ENCODE measurements at regions not wholly inside any gene's neighbourhood (a gene's known extent, or its start where the extent isn't known, plus 50 kb on each side); places are given as distances from the start of the nearest gene placed in this dataset.

GRCh38 chr3:18716101-18716500, 291.0 kb upstream of the SATB1 start:
- Histone ChIP-seq H3K4me3 (ENCODE audit: low read depth, low read length) (no peak overlapping the region), H3K79me2 (ENCODE audit: control insufficient read depth, insufficient read depth, low read length, poor library complexity) (no peaks in the 10 kb centered on the region), H2BK5ac (ENCODE audit: low read depth, low read length, poor library complexity) (no peak overlapping the region), H4K91ac (ENCODE audit: low read depth, low read length) (no peak overlapping the region), H3K4me1 (ENCODE audit: control insufficient read depth in 1 of 2, insufficient read depth in 2 of 2, low read length in 2 of 2) (no peaks in the 10 kb centered on the region), H4K8ac (ENCODE audit: low read depth, low read length) (no peak overlapping the region), H3K79me1 (ENCODE audit: low read length) (no peaks in the 10 kb centered on the region), H3K27ac (ENCODE audit: low read depth, low read length) (no peak overlapping the region), H3K9me3 (ENCODE audit: insufficient read depth, low read depth, low read length) (no peaks in the 10 kb centered on the region), H2AFZ (ENCODE audit: insufficient read depth, low read length, poor library complexity) (no peak overlapping the region), H3K23ac (ENCODE audit: low read length) (no peak overlapping the region), H2AK5ac (ENCODE audit: low read length) (no peak overlapping the region), H3K14ac (ENCODE audit: low read length) (no peak overlapping the region), H2BK120ac (ENCODE audit: insufficient read depth, low read length, poor library complexity) (no peak overlapping the region), H3K4me2 (ENCODE audit: low read length) (no peak overlapping the region), H4K12ac (ENCODE audit: low read depth, low read length) (no peak overlapping the region), H3K18ac (ENCODE audit: low read length) (no peak overlapping the region), H3K9ac (ENCODE audit: low read length) (no peak overlapping the region), H3K36me3 (ENCODE audit: control insufficient read depth in 1 of 2, insufficient read depth in 2 of 2, low read length in 2 of 2) (no peaks in the 10 kb centered on the region), H3K27me3 (ENCODE audit: insufficient read depth, low read length) (no peaks in the 10 kb centered on the region), H3K4ac (ENCODE audit: low read depth, low read length) (no peak overlapping the region), H2BK12ac (ENCODE audit: low read length) (no peak overlapping the region)
- DNase-seq: no peak
- WGBS (ENCODE audit: extremely low coverage, insufficient coverage, insufficient read length): no CpG with 5 or more reads among the region's 2 CpGs

GRCh38 chr3:18715208-18715607, 290.1 kb upstream of the SATB1 start:
- Histone ChIP-seq H4K8ac (ENCODE audit: low read depth, low read length) (no peak overlapping the region), H3K27me3 (ENCODE audit: insufficient read depth, low read length) (no peaks in the 10 kb centered on the region), H3K36me3 (ENCODE audit: control insufficient read depth in 1 of 2, insufficient read depth in 2 of 2, low read length in 2 of 2) (no peaks in the 10 kb centered on the region), H3K23ac (ENCODE audit: low read length) (no peak overlapping the region), H2BK120ac (ENCODE audit: insufficient read depth, low read length, poor library complexity) (no peak overlapping the region), H3K27ac (ENCODE audit: low read depth, low read length) (no peak overlapping the region), H3K4me2 (ENCODE audit: low read length) (no peak overlapping the region), H3K79me1 (ENCODE audit: low read length) (no peaks in the 10 kb centered on the region), H3K9me3 (ENCODE audit: insufficient read depth, low read depth, low read length) (no peaks in the 10 kb centered on the region), H4K91ac (ENCODE audit: low read depth, low read length) (no peak overlapping the region), H3K79me2 (ENCODE audit: control insufficient read depth, insufficient read depth, low read length, poor library complexity) (no peaks in the 10 kb centered on the region), H3K4me3 (ENCODE audit: low read depth, low read length) (no peak overlapping the region), H2AFZ (ENCODE audit: insufficient read depth, low read length, poor library complexity) (no peak overlapping the region), H3K14ac (ENCODE audit: low read length) (no peak overlapping the region), H2BK12ac (ENCODE audit: low read length) (no peak overlapping the region), H2BK5ac (ENCODE audit: low read depth, low read length, poor library complexity) (no peak overlapping the region), H3K4ac (ENCODE audit: low read depth, low read length) (no peak overlapping the region), H3K4me1 (ENCODE audit: control insufficient read depth in 1 of 2, insufficient read depth in 2 of 2, low read length in 2 of 2) (no peaks in the 10 kb centered on the region), H4K12ac (ENCODE audit: low read depth, low read length) (no peak overlapping the region), H3K18ac (ENCODE audit: low read length) (no peak overlapping the region), H3K9ac (ENCODE audit: low read length) (no peak overlapping the region), H2AK5ac (ENCODE audit: low read length) (no peak overlapping the region)
- no peak for DNase-seq

GRCh38 chr3:18713577-18713951, 288.4 kb upstream of the SATB1 start:
- Histone ChIP-seq H3K27me3 (ENCODE audit: insufficient read depth, low read length) (no peaks in the 10 kb centered on the region), H3K4me3 (ENCODE audit: low read depth, low read length) (no peak overlapping the region), H4K8ac (ENCODE audit: low read depth, low read length) (no peak overlapping the region), H2BK12ac (ENCODE audit: low read length) (no peak overlapping the region), H4K91ac (ENCODE audit: low read depth, low read length) (no peak overlapping the region), H3K9ac (ENCODE audit: low read length) (no peak overlapping the region), H3K4me1 (ENCODE audit: control insufficient read depth in 1 of 2, insufficient read depth in 2 of 2, low read length in 2 of 2) (no peaks in the 10 kb centered on the region), H3K4ac (ENCODE audit: low read depth, low read length) (no peak overlapping the region), H4K12ac (ENCODE audit: low read depth, low read length) (no peak overlapping the region), H2BK120ac (ENCODE audit: insufficient read depth, low read length, poor library complexity) (no peak overlapping the region), H2BK5ac (ENCODE audit: low read depth, low read length, poor library complexity) (no peak overlapping the region), H3K4me2 (ENCODE audit: low read length) (no peak overlapping the region), H2AFZ (ENCODE audit: insufficient read depth, low read length, poor library complexity) (no peak overlapping the region), H3K9me3 (ENCODE audit: insufficient read depth, low read depth, low read length) (no peaks in the 10 kb centered on the region), H3K36me3 (ENCODE audit: control insufficient read depth in 1 of 2, insufficient read depth in 2 of 2, low read length in 2 of 2) (no peaks in the 10 kb centered on the region), H3K27ac (ENCODE audit: low read depth, low read length) (no peak overlapping the region), H3K79me2 (ENCODE audit: control insufficient read depth, insufficient read depth, low read length, poor library complexity) (no peaks in the 10 kb centered on the region), H3K79me1 (ENCODE audit: low read length) (no peaks in the 10 kb centered on the region), H3K23ac (ENCODE audit: low read length) (no peak overlapping the region), H3K18ac (ENCODE audit: low read length) (no peak overlapping the region), H3K14ac (ENCODE audit: low read length) (no peak overlapping the region), H2AK5ac (ENCODE audit: low read length) (no peak overlapping the region)
- DNase-seq: no peak
- WGBS (ENCODE audit: extremely low coverage, insufficient coverage, insufficient read length): 100% methylated on average over 1 of the region's 2 CpGs

- H3K9ac ChIP-seq (ENCODE audit: low read length): no peak overlapping the region
- H3K79me2 ChIP-seq (ENCODE audit: control insufficient read depth, insufficient read depth, low read length, poor library complexity): no peaks in the 10 kb centered on the region
- no peak overlapping the region for H3K4me2 ChIP-seq (ENCODE audit: low read length)
- H4K8ac ChIP-seq (ENCODE audit: low read depth, low read length): no peak overlapping the region
- WGBS (ENCODE audit: extremely low coverage, insufficient coverage, insufficient read length): no CpG with 5 or more reads among the region's 6 CpGs
- H3K79me1 ChIP-seq (ENCODE audit: low read length): no peaks in the 10 kb centered on the region
- H3K4ac ChIP-seq (ENCODE audit: low read depth, low read length): no peak overlapping the region
- no peaks in the 10 kb centered on the region for H3K4me1 ChIP-seq (ENCODE audit: control insufficient read depth in 1 of 2, insufficient read depth in 2 of 2, low read length in 2 of 2)
- no peak overlapping the region for H2AFZ ChIP-seq (ENCODE audit: insufficient read depth, low read length, poor library complexity)
- no peak overlapping the region for H2AK5ac ChIP-seq (ENCODE audit: low read length)
- H4K91ac ChIP-seq (ENCODE audit: low read depth, low read length): no peak overlapping the region
- H2BK5ac ChIP-seq (ENCODE audit: low read depth, low read length, poor library complexity): no peak overlapping the region
- no peak overlapping the region for H2BK120ac ChIP-seq (ENCODE audit: insufficient read depth, low read length, poor library complexity)
- no peak for DNase-seq
- H3K36me3 ChIP-seq (ENCODE audit: control insufficient read depth in 1 of 2, insufficient read depth in 2 of 2, low read length in 2 of 2): no peaks in the 10 kb centered on the region
- no peak overlapping the region for H3K14ac ChIP-seq (ENCODE audit: low read length)
- no peak overlapping the region for H3K23ac ChIP-seq (ENCODE audit: low read length)
- no peaks in the 10 kb centered on the region for H3K27me3 ChIP-seq (ENCODE audit: insufficient read depth, low read length)
- H2BK12ac ChIP-seq (ENCODE audit: low read length): no peak overlapping the region
- no peak overlapping the region for H4K12ac ChIP-seq (ENCODE audit: low read depth, low read length)
- H3K18ac ChIP-seq (ENCODE audit: low read length): no peak overlapping the region
- no peak overlapping the region for H3K4me3 ChIP-seq (ENCODE audit: low read depth, low read length)
- H3K9me3 ChIP-seq (ENCODE audit: insufficient read depth, low read depth, low read length): no peaks in the 10 kb centered on the region
- no peak overlapping the region for H3K27ac ChIP-seq (ENCODE audit: low read depth, low read length)
Measured at GRCh38 chr3:18712713-18713576, 287.8 kb upstream of the SATB1 start.
